HepG2 (cell line): ENCODE measurements at regions not wholly inside any gene's neighbourhood (a gene's known extent, or its start where the extent isn't known, plus 50 kb on each side); places are given as distances from the start of the nearest gene placed in this dataset.

Source experiments
- ATAC-seq: fragments of 200-7000 bp; cut with Tn5 transposase; 3 replicates; pipeline ENCODE4 v1.9.1; 2020; ENCODE audit warnings: mild to moderate bottlenecking, moderate library complexity
- BruUV-seq: library from RNA; stranded (reverse); fragments of 400-500 nt; replicated peaks from 2 replicates; lab custom pipeline; 2021; lab: Mats Ljungman, UMichigan
- CTCF ChIA-PET: fragments of 300-600 bp; formaldehyde crosslinking; extraction: SDS; loops from one replicate; lab custom pipeline; 2021; ENCODE audit warnings: low total read pairs, inconsistent platforms, low intra/inter-chr PET ratio; lab: Yijun Ruan, JAX
- POLR2A ChIA-PET: fragments of 350-600 bp; sonication (Branson Sonifier 250); formaldehyde crosslinking; loops from one replicate; lab custom pipeline; 2020; ENCODE audit warnings: antibody characterized with exemption, inconsistent platforms; lab: Yijun Ruan, JAX
- DNase-seq: peaks from one replicate; pipeline ENCODE4 v3.0.0-alpha.2; 2015; ENCODE audit warnings: low spot score
- FAIRE-seq: peaks from 3 replicates; lab custom pipeline; 2011; peaks lifted over from hg19 to GRCh38; lab: Jason Lieb, UNC
- H2AFZ ChIP-seq: one replicate; pipeline ENCODE4 v1.6.1; 2011; ENCODE audit warnings: low read length, inconsistent platforms
- H3K27ac ChIP-seq: fragments of 300-600 bp; 3 replicates; pipeline ENCODE4 v1.8.0; 2011; ENCODE audit warnings: mixed run types, mild to moderate bottlenecking, mixed read lengths, low read length, inconsistent platforms; ENCODE audit not compliant: insufficient read depth; ENCODE audit errors: extremely low read length
- H3K27me3 ChIP-seq, 2 experiments: fragments of 200-600 bp in 1 of 2; 2 replicates in 1 of 2; 3 replicates in 1 of 2; pipeline versions ENCODE4 v1.6.0 to v1.8.0; 2011; ENCODE audit warnings: low read length in 2 of 2, mild to moderate bottlenecking in 2 of 2, moderate library complexity in 2 of 2, inconsistent platforms in 1 of 2; ENCODE audit not compliant: insufficient read depth in 2 of 2, control insufficient read depth in 1 of 2
- H3K36me3 ChIP-seq, 2 experiments: fragments of 200-600 bp in 1 of 2; replicated peaks in 1 of 2; 2 replicates in 1 of 2; 3 replicates in 1 of 2; pipeline versions ENCODE4 v1.5.1 to v1.8.0; 2011; ENCODE audit warnings: low read length in 2 of 2, inconsistent platforms in 1 of 2; ENCODE audit not compliant: insufficient read depth in 2 of 2, control insufficient read depth in 1 of 2
- H3K4me1 ChIP-seq: 2 replicates; pipeline ENCODE4 v1.5.1; 2012; ENCODE audit warnings: low read length, inconsistent platforms; ENCODE audit not compliant: insufficient read depth
- H3K4me2 ChIP-seq: 2 replicates; pipeline ENCODE4 v1.6.0; 2011; ENCODE audit warnings: low read depth, low read length, inconsistent platforms
- H3K4me3 ChIP-seq, 3 experiments: fragments of 200-600 bp in 1 of 3; sonication (generic), shearing (Covaris generic) in 1 of 3; replicated peaks in 1 of 3; 2 replicates each; pipeline ENCODE4 v1.5.1; 2011 to 2016; ENCODE audit warnings: low read length in 3 of 3, inconsistent platforms in 2 of 3, low read depth in 2 of 3, mild to moderate bottlenecking in 2 of 3, control low read depth in 1 of 3, mixed read lengths in 1 of 3; ENCODE audit not compliant: insufficient read depth in 1 of 3
- H3K79me2 ChIP-seq: one replicate; pipeline ENCODE4 v1.6.1; 2011; ENCODE audit warnings: low read length, inconsistent platforms; ENCODE audit not compliant: insufficient read depth
- H3K9ac ChIP-seq: 2 replicates; pipeline ENCODE4 v1.6.0; 2011; ENCODE audit warnings: mild to moderate bottlenecking, low read depth, low read length, inconsistent platforms; ENCODE audit not compliant: insufficient read depth
- H3K9me3 ChIP-seq: 2 replicates; pipeline ENCODE4 v1.5.1; 2012; ENCODE audit warnings: mild to moderate bottlenecking, low read length
- H4K20me1 ChIP-seq: 2 replicates; pipeline ENCODE4 v1.6.0; 2011; ENCODE audit warnings: inconsistent platforms, mild to moderate bottlenecking, low read length, moderate library complexity; ENCODE audit not compliant: insufficient read depth
- BRCA1 ChIP-seq: sonication (generic); formaldehyde crosslinking; IDR thresholded peaks from 2 replicates; pipeline ENCODE4 v1.4.0; 2020; ENCODE audit warnings: missing genetic modification reagents
- ETS1 ChIP-seq: sonication (generic); formaldehyde crosslinking; IDR thresholded peaks from 2 replicates; pipeline ENCODE4 v1.4.0; 2020; ENCODE audit warnings: missing genetic modification reagents
- MTA3 ChIP-seq: sonication (generic); formaldehyde crosslinking; IDR thresholded peaks from 2 replicates; pipeline ENCODE4 v1.4.0; 2020; ENCODE audit warnings: missing genetic modification reagents
- ZNF318 ChIP-seq: sonication (generic); formaldehyde crosslinking; IDR thresholded peaks from 2 replicates; pipeline ENCODE4 v1.4.0; 2020; ENCODE audit warnings: mild to moderate bottlenecking, missing genetic modification reagents
- ZNF441 ChIP-seq: sonication (generic); formaldehyde crosslinking; IDR thresholded peaks from 2 replicates; pipeline ENCODE4 v1.7.0; 2021; ENCODE audit warnings: missing genetic modification reagents, borderline replicate concordance
- ZNF674 ChIP-seq: sonication (generic); formaldehyde crosslinking; IDR thresholded peaks from 2 replicates; pipeline ENCODE4 v1.5.0; 2020; ENCODE audit warnings: low read depth, mild to moderate bottlenecking, missing genetic modification reagents
- ZNF687 ChIP-seq: sonication (generic); formaldehyde crosslinking; IDR thresholded peaks from 2 replicates; pipeline ENCODE4 v1.5.1; 2020; ENCODE audit warnings: mild to moderate bottlenecking, missing genetic modification reagents, moderate library complexity
- WGBS: methylation state at CpG from one replicate; pipeline ENCODE4 v1.1.6; 2017; ENCODE audit warnings: low lambda C conversion rate; 5-methylcytosine and 5-hydroxymethylcytosine counted together
- in situ Hi-C: cut with HindIII; loops from 2 replicates; pipeline ENCODE4 v1.10.0; 2017; ENCODE audit warnings: low pct_unique_long_range_greater_than_20kb; ENCODE audit not compliant: extremely low pct_ligation_motif_present
- intact Hi-C: fragments of 100-400 bp; cut with micrococcal nuclease; formaldehyde crosslinking; loops from one replicate; pipeline ENCODE4 v1.10.0; 2022; ENCODE audit not compliant: unreplicated experiment
- TF ChIP-seq, protein P1 (sequence below): sonication (generic); formaldehyde crosslinking; IDR thresholded peaks from 2 replicates; pipeline ENCODE4 v1.4.0; 2020; ENCODE audit warnings: mild to moderate bottlenecking, missing genetic modification reagents

GRCh38 chr13:18995259-18995873, 186.3 kb downstream of the TUBA3C start:
- Histone ChIP-seq H3K27ac (no peak overlapping the region), H3K9ac (no peak overlapping the region), H3K4me2 (no peak overlapping the region), H3K4me3 (no peak overlapping the region), H4K20me1 (no peaks in the 10 kb centered on the region), H3K36me3 (no peaks in the 10 kb centered on the region), H3K27me3 (no peaks in the 10 kb centered on the region), H3K79me2 (no peaks in the 10 kb centered on the region), H2AFZ (no peak overlapping the region), H3K4me1 (no peaks in the 10 kb centered on the region), H3K9me3 (peaks cover 98% of the 10 kb centered on the region)
- intact Hi-C loops (no loop called here), in situ Hi-C loops (no loop called here)
- BruUV-seq, result no TSS peak
- ChIA-PET CTCF (no interaction called here), POLR2A (no interaction called here)
- FAIRE-seq (no peak), ATAC-seq (no peak), DNase-seq (no peak)
- 0% methylated on average over 1 of the region's 1 CpG for WGBS
- TF ChIP-seq ZNF674 (CRISPR knock-in tag), result no peak
- TF ChIP-seq, protein P1, sequence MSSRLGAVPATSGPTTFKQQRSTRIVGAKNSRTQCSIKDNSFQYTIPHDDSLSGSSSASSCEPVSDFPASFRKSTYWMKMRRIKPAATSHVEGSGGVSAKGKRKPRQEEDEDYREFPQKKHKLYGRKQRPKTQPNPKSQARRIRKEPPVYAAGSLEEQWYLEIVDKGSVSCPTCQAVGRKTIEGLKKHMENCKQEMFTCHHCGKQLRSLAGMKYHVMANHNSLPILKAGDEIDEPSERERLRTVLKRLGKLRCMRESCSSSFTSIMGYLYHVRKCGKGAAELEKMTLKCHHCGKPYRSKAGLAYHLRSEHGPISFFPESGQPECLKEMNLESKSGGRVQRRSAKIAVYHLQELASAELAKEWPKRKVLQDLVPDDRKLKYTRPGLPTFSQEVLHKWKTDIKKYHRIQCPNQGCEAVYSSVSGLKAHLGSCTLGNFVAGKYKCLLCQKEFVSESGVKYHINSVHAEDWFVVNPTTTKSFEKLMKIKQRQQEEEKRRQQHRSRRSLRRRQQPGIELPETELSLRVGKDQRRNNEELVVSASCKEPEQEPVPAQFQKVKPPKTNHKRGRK, result no peak
- TF ChIP-seq ZNF687 (CRISPR knock-in tag), result no peak
- no peak for TF ChIP-seq ETS1 (CRISPR knock-in tag)
- no peak for TF ChIP-seq ZNF441 (CRISPR knock-in tag)
- no peak for TF ChIP-seq BRCA1 (CRISPR knock-in tag)
- no peak for TF ChIP-seq ZNF318 (CRISPR knock-in tag)
- no peak for TF ChIP-seq MTA3 (CRISPR knock-in tag)
